ENCODE measurements at regions not wholly inside any gene's neighbourhood (a gene's known extent, or its start where the extent isn't known, plus 50 kb on each side); places are given as distances from the start of the nearest gene placed in this dataset.
"Not testable (repeated sequence)": the region's sequence is repeated elsewhere in the genome, so short reads cannot be mapped to it uniquely, and the experiment has no call there.

GRCh38 chr13:103884101-103884723 lies 818.0 kb upstream of the SLC10A2 start:
- DNase-seq (ENCODE audit: low read depth), result no peak

GRCh38 chr13:103883698-103884097 lies 817.5 kb upstream of the SLC10A2 start:
- DNase-seq (ENCODE audit: low read depth), result no peak

GRCh38 chr13:103883164-103883563 lies 816.9 kb upstream of the SLC10A2 start:
- DNase-seq (ENCODE audit: low read depth), result no peak

- not testable (repeated sequence) for DNase-seq (ENCODE audit: low read depth)
Observed at GRCh38 chr13:103880146-103880545, 813.9 kb upstream of the SLC10A2 start.

DNA sequence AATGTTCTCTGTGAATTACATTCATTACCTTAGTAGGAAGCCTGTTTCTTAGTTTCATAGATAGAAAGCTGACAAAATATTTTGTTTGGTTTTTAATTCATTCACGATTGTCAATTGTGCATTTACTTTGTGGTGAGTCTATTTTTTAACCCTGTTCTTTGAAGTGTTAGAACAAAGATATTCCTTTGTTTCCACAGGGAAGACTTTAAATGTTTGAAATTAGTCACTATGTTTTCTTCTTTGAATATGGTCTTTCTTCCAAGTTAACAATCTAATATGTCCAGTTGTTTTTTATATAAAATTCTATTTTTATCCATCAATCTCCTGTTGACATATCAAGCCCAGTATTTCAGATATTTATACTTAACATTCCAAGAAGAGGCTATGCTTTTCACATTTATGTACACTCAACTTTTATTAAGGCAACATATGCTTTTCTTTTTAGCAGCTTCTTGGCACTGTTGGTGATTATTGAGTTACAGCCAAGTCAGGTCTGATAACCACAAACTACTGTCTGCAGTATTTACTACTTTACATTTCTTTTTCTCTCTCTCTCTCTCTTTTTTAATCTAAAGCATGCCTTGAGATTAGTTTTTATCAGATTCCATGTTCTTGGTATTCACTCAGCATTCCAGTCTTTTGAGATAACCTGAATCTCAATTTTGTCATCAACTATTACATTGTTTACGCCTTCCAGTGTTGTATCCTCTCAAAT lies 812.8 kb upstream of the SLC10A2 start:
- no peak for DNase-seq (ENCODE audit: low read depth)

GRCh38 chr13:103876571-103876970 lies 810.4 kb upstream of the SLC10A2 start:
- DNase-seq (ENCODE audit: low read depth), result no peak

DNA sequence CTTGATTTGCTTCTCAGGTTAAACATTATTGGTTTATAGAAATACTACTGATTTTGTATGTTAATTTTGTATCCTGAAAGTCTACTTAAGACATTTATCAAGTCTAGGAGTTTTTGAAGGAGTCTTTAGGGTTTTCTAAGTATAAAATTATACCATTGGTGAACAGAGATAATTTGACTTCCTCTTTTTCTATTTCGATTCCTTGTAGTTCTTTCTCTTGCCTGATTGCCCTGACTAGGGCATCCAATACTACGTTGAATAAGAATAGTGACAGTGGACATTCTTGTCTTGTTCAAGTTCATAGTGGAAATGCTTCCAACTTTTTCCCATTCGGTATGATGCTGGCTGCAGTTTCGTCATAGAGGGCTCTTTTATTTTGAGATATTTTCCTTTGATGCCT lies 807.5 kb upstream of the SLC10A2 start:
- no peak for DNase-seq (ENCODE audit: low read depth)

- no peak for DNase-seq (ENCODE audit: low read depth)
Observed at GRCh38 chr13:103866048-103866447, 799.8 kb upstream of the SLC10A2 start.

- DNase-seq (ENCODE audit: low read depth), result no peak
Observed at GRCh38 chr13:103862525-103862924, 796.3 kb upstream of the SLC10A2 start.

- DNase-seq (ENCODE audit: low read depth), result no peak
Observed at GRCh38 chr13:103859952-103860351, 793.7 kb upstream of the SLC10A2 start.

DNA sequence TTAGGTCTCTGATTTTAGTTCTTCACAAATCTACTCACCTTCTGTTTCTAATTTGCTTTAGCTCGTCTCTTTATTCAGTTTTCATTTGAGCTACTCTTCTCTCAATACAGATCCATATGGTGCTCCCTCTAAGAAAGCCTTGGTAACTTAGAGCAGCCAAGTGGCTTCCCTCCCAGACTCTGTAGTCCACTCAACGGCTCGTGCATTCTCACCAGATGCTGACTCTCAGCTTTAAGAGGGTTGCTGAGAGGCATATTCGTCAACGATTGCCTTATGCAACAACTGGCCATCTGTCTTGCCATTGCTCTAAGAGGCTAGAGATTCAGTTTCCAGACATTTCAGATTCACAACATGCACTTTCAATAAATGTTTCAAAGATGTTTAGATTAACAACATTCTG lies 785.8 kb upstream of the SLC10A2 start:
- DNase-seq (ENCODE audit: low read depth), result no peak

- no peak for DNase-seq (ENCODE audit: low read depth)
Observed at GRCh38 chr13:103844471-103844870, 778.3 kb upstream of the SLC10A2 start.

- DNase-seq (ENCODE audit: low read depth), result no peak
Observed at GRCh38 chr13:103839460-103839859, 773.2 kb upstream of the SLC10A2 start.

DNA sequence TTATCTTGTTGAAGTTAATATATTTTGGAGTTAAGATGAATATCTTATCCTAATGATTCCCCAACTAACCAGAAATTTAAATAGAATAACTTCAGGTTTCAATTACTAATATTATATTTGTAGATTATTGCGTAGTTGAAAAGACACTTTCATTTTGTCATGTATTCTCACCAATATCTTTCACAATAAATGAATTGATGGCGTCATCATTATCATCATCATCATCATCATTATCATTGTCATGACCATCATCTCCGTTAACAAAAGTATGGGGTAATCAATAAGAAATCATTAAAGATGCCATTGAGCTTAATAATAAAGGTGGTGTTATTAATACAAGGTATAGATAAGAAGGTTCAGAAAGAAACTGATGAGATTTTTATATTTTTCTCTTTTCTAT lies 768.8 kb upstream of the SLC10A2 start:
- DNase-seq (ENCODE audit: low read depth), result no peak

DNA sequence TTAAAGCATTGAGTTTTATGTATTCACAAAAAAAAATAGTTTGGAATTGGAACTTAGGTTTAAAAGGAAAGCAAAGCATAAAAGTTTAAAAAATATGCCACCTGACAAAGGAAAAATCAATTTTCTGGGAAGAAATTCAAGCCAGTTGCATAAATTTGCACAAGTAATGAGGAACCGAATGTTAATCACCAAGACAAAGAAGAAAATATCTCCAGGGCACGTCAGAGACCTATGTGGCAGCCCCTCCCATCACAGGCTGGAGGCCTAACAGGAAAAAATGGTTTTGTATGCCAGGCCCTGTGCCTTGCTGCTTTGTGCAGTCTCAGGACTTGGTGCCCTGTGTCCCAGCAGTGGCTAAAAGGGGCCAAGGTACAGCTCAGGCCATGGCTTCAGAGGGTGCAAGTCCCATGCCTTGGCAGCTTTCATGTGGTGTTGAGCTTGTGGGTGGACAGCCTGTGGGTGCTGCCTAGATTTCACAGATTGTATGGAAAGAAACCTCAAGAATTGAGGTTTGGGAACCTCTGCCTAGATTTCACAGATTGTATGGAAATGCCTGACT lies 767.2 kb upstream of the SLC10A2 start:
- DNase-seq (ENCODE audit: low read depth), result no peak

DNA sequence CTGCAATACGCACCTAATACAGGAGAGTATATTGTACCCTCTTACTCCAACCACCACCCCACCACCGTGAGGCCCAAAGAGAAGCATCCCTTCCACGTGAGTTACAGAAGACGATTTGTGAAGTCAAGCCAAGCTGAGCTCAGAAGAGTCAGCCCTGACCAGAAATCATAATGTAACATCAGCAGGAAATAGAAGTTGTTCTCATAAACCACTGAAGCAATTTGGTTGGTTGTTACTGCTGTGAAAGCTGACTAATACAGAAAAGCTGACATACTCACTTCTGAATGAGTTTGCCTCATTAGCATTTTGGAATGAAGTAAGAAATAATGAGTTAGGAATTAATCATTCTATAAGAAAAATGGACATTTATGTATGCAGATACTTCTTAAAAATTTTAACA lies 749.4 kb upstream of the SLC10A2 start:
- no peak for DNase-seq (ENCODE audit: low read depth)

GRCh38 chr13:103812971-103813370 lies 746.8 kb upstream of the SLC10A2 start:
- no peak for DNase-seq (ENCODE audit: low read depth)

- no peak for DNase-seq (ENCODE audit: low read depth)
Observed at GRCh38 chr13:103812558-103812957, 746.3 kb upstream of the SLC10A2 start.

DNA sequence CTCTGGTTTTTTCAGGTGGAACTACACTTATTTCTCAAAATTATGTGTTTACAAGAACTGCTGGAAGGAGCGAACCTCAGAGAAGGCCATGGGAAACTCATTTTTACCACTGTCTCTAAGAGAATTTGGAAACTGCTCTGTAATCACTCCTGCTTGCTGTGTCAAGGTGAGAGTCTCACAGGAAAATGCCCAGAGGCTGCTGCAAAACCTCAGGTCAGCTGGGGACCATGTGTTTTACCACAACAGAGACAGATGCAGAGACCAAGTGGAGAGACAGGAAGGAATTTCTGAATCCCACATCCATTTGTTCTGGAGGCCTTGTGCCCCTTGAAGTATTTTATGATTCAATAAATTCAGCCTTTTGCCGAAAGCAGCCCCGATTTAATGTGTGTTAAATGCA lies 743.8 kb upstream of the SLC10A2 start:
- DNase-seq (ENCODE audit: low read depth), result no peak

GRCh38 chr13:103805771-103806170 lies 739.6 kb upstream of the SLC10A2 start:
- DNase-seq (ENCODE audit: low read depth), result no peak

DNA sequence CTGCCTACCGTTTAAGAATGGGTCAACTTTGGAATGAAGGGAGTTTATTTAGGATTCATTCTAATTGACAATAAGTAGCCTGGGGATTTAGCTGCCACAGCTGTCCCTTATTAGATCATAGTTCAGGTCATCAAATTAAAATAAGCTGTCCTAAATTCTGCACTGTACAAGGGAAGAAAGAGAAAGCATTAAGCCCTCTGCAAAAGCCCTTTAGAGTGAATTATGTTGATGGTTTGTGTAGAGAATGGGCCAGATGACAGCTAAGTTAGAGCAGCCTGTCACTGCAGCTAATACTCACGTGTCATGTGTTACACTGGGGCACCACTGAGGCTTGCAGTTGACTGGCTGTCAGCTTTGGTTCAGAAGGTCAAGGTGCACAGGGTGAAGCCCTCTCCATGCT lies 737.1 kb upstream of the SLC10A2 start:
- no peak for DNase-seq (ENCODE audit: low read depth)

GRCh38 chr13:103799028-103799427 lies 732.8 kb upstream of the SLC10A2 start:
- DNase-seq (ENCODE audit: low read depth), result no peak

GRCh38 chr13:103795892-103796478 lies 729.8 kb upstream of the SLC10A2 start:
- no peak for DNase-seq (ENCODE audit: low read depth)

All from activated gamma-delta T cell treated with anti-CD3 and anti-CD28 coated beads, Interleukin-2, amount 50 U/mL, for 16 hours (primary cell).